ENCODE measurements at regions not wholly inside any gene's neighbourhood (a gene's known extent, or its start where the extent isn't known, plus 50 kb on each side); places are given as distances from the start of the nearest gene placed in this dataset.

DNA sequence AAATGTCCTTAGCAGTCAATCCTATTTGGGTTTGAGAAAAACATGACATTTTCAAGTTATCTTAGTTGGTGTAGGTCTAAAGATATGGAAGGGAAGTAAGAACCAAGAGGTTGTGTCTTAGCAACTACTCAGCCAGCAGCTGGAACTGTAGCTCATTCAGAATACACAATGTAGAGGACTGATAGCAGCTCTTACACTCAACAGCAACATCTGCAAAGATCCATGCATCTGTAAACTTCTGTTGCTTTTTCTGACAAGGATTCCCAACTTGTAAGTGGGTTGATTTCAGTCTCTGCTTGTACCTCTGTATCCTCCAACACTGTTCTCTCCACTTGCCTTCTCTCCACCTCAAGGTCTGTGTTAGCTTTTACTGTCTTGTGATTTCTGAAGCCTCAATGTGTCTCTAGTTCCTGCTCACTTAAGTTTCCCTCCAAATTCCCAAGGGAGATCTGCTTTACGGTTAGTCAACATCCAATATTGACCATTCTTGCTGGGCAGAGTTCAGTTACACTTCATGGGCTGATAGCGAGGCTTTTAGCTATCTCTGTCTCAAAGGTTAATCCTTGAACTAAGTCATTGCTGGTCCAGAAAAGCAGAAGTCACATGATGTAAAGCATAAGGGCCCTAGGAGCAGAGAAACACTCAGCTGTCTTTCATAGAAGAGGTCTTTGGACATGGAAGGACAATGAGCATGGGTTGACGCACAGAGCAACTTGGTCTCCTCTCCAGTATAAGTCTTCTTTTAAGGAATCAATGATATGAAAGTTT lies 71.6 kb upstream of the LGSN start:
- no peaks in the 10 kb centered on the region for H3K4me1 Mint-ChIP-seq
- TF ChIP-seq EZH2 (IDR thresholded peaks at IDR 0.05) = no peak
- no peak for TF ChIP-seq EZH2phosphoT487 (IDR thresholded peaks at IDR 0.05)
- TF ChIP-seq CTCF (IDR thresholded peaks at IDR 0.05) = no peak
- no peak overlapping the region for H3K27ac Mint-ChIP-seq
- Histone ChIP-seq H2AFZ (replicated peaks) (no peak overlapping the region), H3K79me2 (ENCODE audit: low read depth) (no peaks in the 10 kb centered on the region), H3K27me3 (no peaks in the 10 kb centered on the region), H3K27ac (no peak overlapping the region), H3K9ac (no peak overlapping the region), H4K20me1 (ENCODE audit: low read depth) (no peaks in the 10 kb centered on the region), H3K36me3 (no peaks in the 10 kb centered on the region), H3K4me1 (no peaks in the 10 kb centered on the region), H3K4me3 (no peak overlapping the region), H3F3A (ENCODE audit: low read depth) (no peaks in the 10 kb centered on the region), H3K4me2 (no peak overlapping the region), H3K9me3 (ENCODE audit: low read depth) (no peaks in the 10 kb centered on the region)
- H3K4me3 Mint-ChIP-seq = no peak overlapping the region
- peaks cover 4% of the 10 kb centered on the region for H3K27me3 Mint-ChIP-seq (ENCODE audit: insufficient read depth, low read depth)
- no peaks in the 10 kb centered on the region for H3K36me3 Mint-ChIP-seq
- no peaks in the 10 kb centered on the region for H3K9me3 Mint-ChIP-seq
- DNase-seq (ENCODE audit: low spot score) = no peak

GRCh38 chr6:63392092-63392724 lies 72.4 kb upstream of the LGSN start:
- no peaks in the 10 kb centered on the region for H3K9me3 ChIP-seq (ENCODE audit: low read depth)
- no peaks in the 10 kb centered on the region for H3K27me3 ChIP-seq
- no peaks in the 10 kb centered on the region for H3K79me2 ChIP-seq (ENCODE audit: low read depth)
- no peak overlapping the region for H3K4me2 ChIP-seq
- H3F3A ChIP-seq (ENCODE audit: low read depth) = no peaks in the 10 kb centered on the region
- Mint-ChIP-seq H3K27ac (no peak overlapping the region), H3K36me3 (no peaks in the 10 kb centered on the region), H3K4me3 (no peak overlapping the region), H3K4me1 (no peaks in the 10 kb centered on the region), H3K27me3 (ENCODE audit: insufficient read depth, low read depth) (peaks cover 4% of the 10 kb centered on the region), H3K9me3 (no peaks in the 10 kb centered on the region)
- H3K27ac ChIP-seq = no peak overlapping the region
- no peak overlapping the region for H3K4me3 ChIP-seq
- no peak for DNase-seq (ENCODE audit: low spot score)
- no peaks in the 10 kb centered on the region for H3K4me1 ChIP-seq
- no peak overlapping the region for H3K9ac ChIP-seq
- H4K20me1 ChIP-seq (ENCODE audit: low read depth) = no peaks in the 10 kb centered on the region
- TF ChIP-seq CTCF (IDR thresholded peaks at IDR 0.05) (no peak), EZH2 (IDR thresholded peaks at IDR 0.05) (no peak), EZH2phosphoT487 (IDR thresholded peaks at IDR 0.05) (no peak)
- H3K36me3 ChIP-seq = no peaks in the 10 kb centered on the region
- no peak overlapping the region for H2AFZ ChIP-seq (replicated peaks)

DNA sequence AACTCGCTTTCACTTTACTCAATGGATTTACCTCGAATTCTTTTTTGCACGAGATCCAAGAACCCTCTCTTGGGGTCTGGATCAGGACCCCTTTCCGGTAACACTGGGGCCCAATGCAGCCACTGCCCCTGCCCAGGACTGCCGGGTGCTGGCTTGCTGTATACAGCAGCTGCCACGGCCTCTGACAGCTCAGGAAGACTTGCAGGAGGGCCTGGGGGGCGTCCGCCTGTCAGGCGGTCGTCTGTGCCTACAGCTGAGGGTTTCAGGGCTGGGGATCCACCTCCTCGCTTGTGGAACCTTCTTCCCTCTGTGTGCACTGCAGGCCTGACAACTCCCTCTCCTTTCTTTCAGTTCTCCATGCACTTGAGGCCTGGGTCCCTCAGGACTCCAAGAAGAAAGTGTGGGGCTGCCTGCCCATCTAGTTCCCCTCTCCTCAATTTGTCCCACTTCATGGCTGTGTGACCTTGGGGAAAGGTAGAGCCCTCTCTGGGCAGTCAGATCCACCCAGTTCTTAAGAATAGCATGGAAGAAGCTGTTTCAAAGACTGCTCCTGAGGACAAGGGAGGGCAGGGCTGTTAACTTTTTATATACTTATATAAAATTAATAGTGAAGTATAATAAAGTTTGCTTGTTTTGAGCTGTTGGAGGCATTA lies 75.0 kb upstream of the LGSN start:
- DNase-seq (ENCODE audit: low spot score) = no peak
- H3K4me3 Mint-ChIP-seq = no peak overlapping the region
- no peak overlapping the region for H3K4me2 ChIP-seq
- no peak overlapping the region for H3K27ac Mint-ChIP-seq
- no peaks in the 10 kb centered on the region for H3K36me3 Mint-ChIP-seq
- H3K36me3 ChIP-seq = no peaks in the 10 kb centered on the region
- peaks cover 4% of the 10 kb centered on the region for H3K27me3 Mint-ChIP-seq (ENCODE audit: insufficient read depth, low read depth)
- H3K9ac ChIP-seq = no peak overlapping the region
- no peaks in the 10 kb centered on the region for H3K27me3 ChIP-seq
- H3K79me2 ChIP-seq (ENCODE audit: low read depth) = no peaks in the 10 kb centered on the region
- no peaks in the 10 kb centered on the region for H3K4me1 ChIP-seq
- no peak overlapping the region for H3K4me3 ChIP-seq
- no peaks in the 10 kb centered on the region for H3K4me1 Mint-ChIP-seq
- no peaks in the 10 kb centered on the region for H3K9me3 Mint-ChIP-seq
- no peaks in the 10 kb centered on the region for H3K9me3 ChIP-seq (ENCODE audit: low read depth)
- H2AFZ ChIP-seq (replicated peaks) = no peak overlapping the region
- H3K27ac ChIP-seq = no peak overlapping the region
- H4K20me1 ChIP-seq (ENCODE audit: low read depth) = no peaks in the 10 kb centered on the region
- TF ChIP-seq EZH2 (IDR thresholded peaks at IDR 0.05) (no peak), CTCF (IDR thresholded peaks at IDR 0.05) (no peak), EZH2phosphoT487 (IDR thresholded peaks at IDR 0.05) (no peak)
- no peaks in the 10 kb centered on the region for H3F3A ChIP-seq (ENCODE audit: low read depth)

Data from neural progenitor cell (in vitro differentiated cells).